A549 (cell line): ENCODE measurements at regions not wholly inside any gene's neighbourhood (a gene's known extent, or its start where the extent isn't known, plus 50 kb on each side); places are given as distances from the start of the nearest gene placed in this dataset.

Experiments used
- ATAC-seq, 2 experiments: fragments of 200-7000 bp in 1 of 2; fragments of >200 bp in 1 of 2; cut with Nextera tagmentation in 1 of 2; cut with Tn5 transposase in 1 of 2; 3 replicates each; pipeline versions ENCODE4 v1.8.0 to v1.9.1; 2018 to 2020; ENCODE audit warnings: mild to moderate bottlenecking in 1 of 2, moderate library complexity in 1 of 2
- CTCF ChIA-PET: fragments of 300-600 bp; sonication (Branson Sonifier 250); formaldehyde crosslinking; extraction: SDS; loops from one replicate; lab custom pipeline; 2021; ENCODE audit warnings: antibody characterized with exemption, inconsistent platforms; lab: Yijun Ruan, JAX
- POLR2A ChIA-PET: fragments of 350-600 bp; formaldehyde crosslinking; extraction: SDS; loops from one replicate; lab custom pipeline; 2021; ENCODE audit warnings: antibody characterized with exemption, inconsistent platforms; lab: Yijun Ruan, JAX
- DNase-seq, 2 experiments: peaks; one replicate each; pipeline versions ENCODE4 v3.0.0 to v3.0.0-alpha.2; 2011 to 2016; ENCODE audit warnings: low read depth in 1 of 2, low spot score in 1 of 2
- FAIRE-seq: peaks from 2 replicates; lab custom pipeline; 2011; peaks lifted over from hg19 to GRCh38; lab: Jason Lieb, UNC
- H3K27ac ChIP-seq, 2 experiments: fragments of >200 bp; sonication (Bioruptor Twin); formaldehyde crosslinking; 3 replicates each; pipeline ENCODE4 v1.5.1; 2016 to 2017
- H3K4me1 ChIP-seq: fragments of >200 bp; sonication (Bioruptor Twin); formaldehyde crosslinking; 3 replicates; pipeline ENCODE4 v1.6.1; 2016
- H3K4me2 ChIP-seq: fragments of >200 bp; sonication (Bioruptor Twin); formaldehyde crosslinking; 3 replicates; pipeline ENCODE4 v1.6.1; 2016
- H3K4me3 ChIP-seq: fragments of >200 bp; sonication (Bioruptor Twin); formaldehyde crosslinking; 3 replicates; pipeline ENCODE4 v1.5.1; 2016
- H3K9me3 ChIP-seq: fragments of >200 bp; sonication (Bioruptor Twin); formaldehyde crosslinking; 3 replicates; pipeline ENCODE4 v1.6.1; 2016
- ATOH8 ChIP-seq: fragments of 250-450 bp; sonication (Bioruptor Pico); IDR thresholded peaks from 2 replicates; pipeline ENCODE4 v1.5.0; 2020; ENCODE audit warnings: low read depth, mild to moderate bottlenecking, moderate library complexity
- CEBPB ChIP-seq, 2 experiments: fragments of >200 bp in 1 of 2; sonication (Bioruptor Twin) in 1 of 2; formaldehyde crosslinking in 1 of 2; IDR thresholded peaks; 2 replicates each; pipeline ENCODE4 v1.6.1; 2012 to 2016
- EHF ChIP-seq: fragments of 250-450 bp; sonication (Bioruptor Pico); IDR thresholded peaks from 2 replicates; pipeline ENCODE4 v1.5.0; 2020; ENCODE audit warnings: mild to moderate bottlenecking
- ELK1 ChIP-seq: fragments of 150-350 bp; IDR thresholded peaks from 2 replicates; pipeline ENCODE4 v1.6.1; 2014; ENCODE audit warnings: low read depth, mild to moderate bottlenecking, low read length
- FOSL2 ChIP-seq, 2 experiments: fragments of 450-650 bp in 1 of 2; fragments of >200 bp in 1 of 2; sonication (Bioruptor Twin) in 1 of 2; formaldehyde crosslinking; IDR thresholded peaks; 2 replicates each; pipeline versions ENCODE4 v1.5.0 to v1.6.1; 2016 to 2020; ENCODE audit warnings: mild to moderate bottlenecking in 1 of 2, moderate library complexity in 1 of 2
- FOXS1 ChIP-seq: fragments of 250-450 bp; sonication (Bioruptor Pico); IDR thresholded peaks from 2 replicates; pipeline ENCODE4 v1.5.0; 2020; ENCODE audit warnings: mild to moderate bottlenecking, moderate library complexity
- HEYL ChIP-seq: fragments of 250-450 bp; sonication (Bioruptor Pico); IDR thresholded peaks from 2 replicates; pipeline ENCODE4 v1.8.0; 2021; ENCODE audit warnings: mild to moderate bottlenecking, moderate library complexity
- HOXB5 ChIP-seq: fragments of 250-450 bp; sonication (Bioruptor Pico); IDR thresholded peaks from 2 replicates; pipeline ENCODE4 v1.5.0; 2020; ENCODE audit warnings: mild to moderate bottlenecking, moderate library complexity
- MAFK ChIP-seq: fragments of 450-650 bp; IDR thresholded peaks from 2 replicates; pipeline ENCODE4 v1.6.1; 2014; ENCODE audit not compliant: partially characterized antibody
- MAX ChIP-seq: IDR thresholded peaks from 2 replicates; pipeline ENCODE4 v1.6.1; 2012
- NFE2L2 ChIP-seq: fragments of 150-350 bp; conservative IDR thresholded peaks from 2 replicates; pipeline ENCODE4 v1.6.1; 2014; ENCODE audit warnings: low read length
- NPAS2 ChIP-seq: fragments of 250-450 bp; sonication (Bioruptor Pico); IDR thresholded peaks from 2 replicates; pipeline ENCODE4 v1.8.0; 2022; ENCODE audit warnings: mild to moderate bottlenecking, moderate library complexity, borderline replicate concordance
- REST ChIP-seq: fragments of 200-600 bp; sonication (generic); IDR thresholded peaks from 2 replicates; pipeline ENCODE4 v1.6.1; 2016; ENCODE audit warnings: antibody characterized with exemption, mild to moderate bottlenecking, moderate library complexity
- RNF2 ChIP-seq: fragments of 200-600 bp; sonication (generic); IDR thresholded peaks from 2 replicates; pipeline ENCODE4 v1.6.1; 2016; ENCODE audit warnings: low read depth, mild to moderate bottlenecking, antibody characterized with exemption, moderate library complexity, borderline replicate concordance
- ZC3H11A ChIP-seq: fragments of 450-650 bp; IDR thresholded peaks from 2 replicates; pipeline ENCODE4 v1.6.1; 2014; ENCODE audit warnings: antibody characterized with exemption, mild to moderate bottlenecking
- ZFP36 ChIP-seq: fragments of 450-650 bp; IDR thresholded peaks from 2 replicates; pipeline ENCODE4 v1.6.1; 2014; ENCODE audit warnings: borderline replicate concordance; ENCODE audit not compliant: partially characterized antibody
- WGBS: methylation state at CpG from one replicate; pipeline ENCODE4 v1.1.6; 2017; ENCODE audit errors: missing lambda C conversion rate; 5-methylcytosine and 5-hydroxymethylcytosine counted together

- peak overlapping the region; percentile 51 to 76 for H3K27ac ChIP-seq
- TF ChIP-seq MAFK (peak; percentile 15), FOSL2 (IDR thresholded peaks at IDR 0.05) (no peak; the same call in 1 of the 2 replicates), FOSL2 (CRISPR knock-in tag; IDR thresholded peaks at IDR 0.05) (peak; percentile 58; the same call in 1 of the 2 replicates), ATOH8 (CRISPR knock-in tag) (no peak), HEYL (no peak), MAX (peak; percentile 26; the same call in 1 of the 2 replicates)
- ATAC-seq: peak; percentile 75 to 83
- 39% methylated on average over 7 of the region's 7 CpGs for WGBS
- ChIA-PET POLR2A (interaction anchor here (0.6 kb wide), 1 partner anchor 35 kb away, joined by 4 read pairs; no protein-coding TSS in a partner anchor), CTCF (interaction anchor here (1.1 to 1.2 kb wide), 2 partner anchors 9 to 21 kb away, joined by 3 read pairs; no protein-coding TSS in a partner anchor)
- no peak overlapping the region for H3K4me3 ChIP-seq
- H3K4me1 ChIP-seq: peaks cover 18% of the 10 kb centered on the region
- peak; percentile 37 to 49 for DNase-seq
- no peak for FAIRE-seq
- peak overlapping the region; percentile 64 for H3K4me2 ChIP-seq
- peaks cover 26% of the 10 kb centered on the region for H3K9me3 ChIP-seq
These were observed 238.4 kb upstream of the ZMIZ1 start for GRCh38 chr10:78830062-78830975.

GRCh38 chr10:78830976-78831375, 237.8 kb upstream of the ZMIZ1 start:
- CTCF ChIA-PET: interaction anchor here (1.1 kb wide), 1 partner anchor 8 kb away, joined by 3 read pairs; no protein-coding TSS in a partner anchor

More at GRCh38 chr10:78830976-78831375, 237.8 kb upstream of the ZMIZ1 start:
- FAIRE-seq (no peak), ATAC-seq (no peak), DNase-seq (no peak)
- peaks cover 18% of the 10 kb centered on the region for H3K4me1 ChIP-seq
- POLR2A ChIA-PET: no interaction called here
- peaks cover 26% of the 10 kb centered on the region for H3K9me3 ChIP-seq
- WGBS: 94% methylated on average over 7 of the region's 7 CpGs
- peak overlapping the region; percentile 64 for H3K4me2 ChIP-seq
- TF ChIP-seq NFE2L2 (no peak), RNF2 (no peak), ZC3H11A (no peak), ATOH8 (CRISPR knock-in tag) (no peak), EHF (CRISPR knock-in tag) (no peak), HOXB5 (no peak), HEYL (no peak), ZFP36 (no peak), NPAS2 (no peak), REST (no peak), CEBPB (IDR thresholded peaks at IDR 0.05) (no peak), FOXS1 (CRISPR knock-in tag) (no peak), ELK1 (no peak)
- no peak overlapping the region for H3K4me3 ChIP-seq
- H3K27ac ChIP-seq: peak overlapping the region; percentile 51 to 76; a peak in 5 of 6 replicates
